ENCODE measurements at regions not wholly inside any gene's neighbourhood (a gene's known extent, or its start where the extent isn't known, plus 50 kb on each side); places are given as distances from the start of the nearest gene placed in this dataset.
"Not testable (repeated sequence)": the region's sequence is repeated elsewhere in the genome, so short reads cannot be mapped to it uniquely, and the experiment has no call there.

DNA sequence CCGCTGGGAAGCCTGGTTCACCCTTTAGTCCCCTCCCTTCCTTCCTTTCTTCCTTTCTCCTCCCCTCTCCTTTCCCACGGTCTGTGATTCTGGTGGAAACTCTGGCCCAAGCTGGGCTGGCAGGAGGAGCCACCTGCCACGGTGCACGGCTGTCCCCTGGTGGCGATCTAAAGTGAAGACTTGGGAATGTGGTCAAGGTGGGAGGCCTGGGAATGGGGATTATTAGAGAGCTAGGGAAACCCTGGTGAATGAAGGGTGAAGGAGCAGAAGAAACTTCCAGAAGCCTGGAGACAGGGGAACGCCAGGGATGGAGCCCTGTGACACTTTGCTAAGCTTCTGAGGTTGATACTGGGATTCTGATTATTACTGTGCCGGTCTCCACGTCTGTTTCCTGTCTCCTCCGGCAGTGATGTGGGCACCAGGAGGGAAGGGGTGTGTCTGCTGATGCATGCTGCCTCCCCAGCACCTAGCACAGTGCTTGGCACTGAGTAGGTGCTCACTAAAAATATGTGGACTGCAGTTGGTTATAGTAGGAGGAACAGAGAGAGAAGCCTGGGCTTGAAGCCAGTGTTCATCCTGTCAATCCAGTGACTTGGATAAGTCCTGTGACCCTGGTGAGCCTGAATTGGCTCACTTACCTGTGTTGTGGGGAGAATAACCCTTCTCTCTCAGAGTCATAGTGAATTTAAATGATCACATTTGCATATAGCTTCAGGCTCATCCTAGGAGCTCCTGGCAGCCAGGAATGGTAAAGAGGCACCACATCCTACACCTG lies 71.2 kb upstream of the NBPF3 start:
- H3K27ac ChIP-seq = no peak overlapping the region
- intact Hi-C loops (cut with DNase I) = loop anchor here (1.0 to 2.0 kb wide), 4 partner anchors 113 to 136 kb away; no protein-coding TSS in a partner anchor
- H3K27me3 ChIP-seq (ENCODE audit: insufficient read depth in 3 of 3, low read length in 2 of 3) = no peaks in the 10 kb centered on the region
- TF ChIP-seq, protein P1, sequence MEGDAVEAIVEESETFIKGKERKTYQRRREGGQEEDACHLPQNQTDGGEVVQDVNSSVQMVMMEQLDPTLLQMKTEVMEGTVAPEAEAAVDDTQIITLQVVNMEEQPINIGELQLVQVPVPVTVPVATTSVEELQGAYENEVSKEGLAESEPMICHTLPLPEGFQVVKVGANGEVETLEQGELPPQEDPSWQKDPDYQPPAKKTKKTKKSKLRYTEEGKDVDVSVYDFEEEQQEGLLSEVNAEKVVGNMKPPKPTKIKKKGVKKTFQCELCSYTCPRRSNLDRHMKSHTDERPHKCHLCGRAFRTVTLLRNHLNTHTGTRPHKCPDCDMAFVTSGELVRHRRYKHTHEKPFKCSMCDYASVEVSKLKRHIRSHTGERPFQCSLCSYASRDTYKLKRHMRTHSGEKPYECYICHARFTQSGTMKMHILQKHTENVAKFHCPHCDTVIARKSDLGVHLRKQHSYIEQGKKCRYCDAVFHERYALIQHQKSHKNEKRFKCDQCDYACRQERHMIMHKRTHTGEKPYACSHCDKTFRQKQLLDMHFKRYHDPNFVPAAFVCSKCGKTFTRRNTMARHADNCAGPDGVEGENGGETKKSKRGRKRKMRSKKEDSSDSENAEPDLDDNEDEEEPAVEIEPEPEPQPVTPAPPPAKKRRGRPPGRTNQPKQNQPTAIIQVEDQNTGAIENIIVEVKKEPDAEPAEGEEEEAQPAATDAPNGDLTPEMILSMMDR (IDR thresholded peaks at IDR 0.05) = peak; percentile 97
- DNase-seq (peak; percentile 81 to 87), ATAC-seq (peak; percentile 87 to 98 (median 92))
- H3K4me1 ChIP-seq = no peaks in the 10 kb centered on the region
- H3K4me3 ChIP-seq = no peak overlapping the region
- WGBS, 3 donors = 22 to 25% (median 24%) methylated on average over 9 of the region's 9 CpGs
- H3K36me3 ChIP-seq (ENCODE audit: insufficient read depth in 1 of 2, low read depth in 1 of 2) = no peaks in the 10 kb centered on the region
- H3K9me3 ChIP-seq = no peaks in the 10 kb centered on the region

DNA sequence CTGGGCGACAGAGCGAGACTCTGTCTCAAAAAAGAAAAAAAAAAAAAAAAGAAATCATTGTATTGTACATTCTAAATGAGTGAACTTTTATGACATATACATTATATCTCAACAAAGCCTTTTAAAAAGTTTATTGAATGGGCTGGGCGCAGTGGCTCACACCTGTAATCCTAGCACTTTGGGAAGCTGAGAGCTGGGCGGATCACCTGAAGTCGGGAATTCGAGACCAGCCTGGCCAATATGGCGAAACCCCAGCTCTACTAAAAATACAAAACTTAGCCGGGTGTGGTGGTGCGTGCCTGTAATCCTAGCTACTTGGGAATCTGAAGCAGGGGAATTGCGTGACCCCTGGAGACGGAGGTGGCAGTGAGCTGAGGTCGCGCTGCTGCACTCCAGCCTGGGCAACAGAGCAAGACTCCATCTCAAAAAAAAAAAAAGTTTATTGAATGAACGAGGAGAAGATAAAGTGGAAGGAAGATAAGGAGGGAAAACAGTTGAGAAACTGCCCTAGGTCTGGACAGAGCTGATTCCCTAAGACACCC lies 71.9 kb upstream of the NBPF3 start:
- not testable (repeated sequence) for ATAC-seq; DNase-seq; H3K27ac ChIP-seq; H3K36me3 ChIP-seq (ENCODE audit: insufficient read depth in 1 of 2, low read depth in 1 of 2); H3K9me3 ChIP-seq; H3K4me3 ChIP-seq; H3K4me1 ChIP-seq; H3K27me3 ChIP-seq (ENCODE audit: insufficient read depth in 3 of 3, low read length in 2 of 3)
- intact Hi-C loops (cut with DNase I) = loop anchor here (1.0 to 2.0 kb wide), 4 partner anchors 113 to 136 kb away; no protein-coding TSS in a partner anchor
- 39 to 48% (median 45%) methylated on average over 12 to 14 of the region's 14 CpGs for WGBS, 3 donors

DNA sequence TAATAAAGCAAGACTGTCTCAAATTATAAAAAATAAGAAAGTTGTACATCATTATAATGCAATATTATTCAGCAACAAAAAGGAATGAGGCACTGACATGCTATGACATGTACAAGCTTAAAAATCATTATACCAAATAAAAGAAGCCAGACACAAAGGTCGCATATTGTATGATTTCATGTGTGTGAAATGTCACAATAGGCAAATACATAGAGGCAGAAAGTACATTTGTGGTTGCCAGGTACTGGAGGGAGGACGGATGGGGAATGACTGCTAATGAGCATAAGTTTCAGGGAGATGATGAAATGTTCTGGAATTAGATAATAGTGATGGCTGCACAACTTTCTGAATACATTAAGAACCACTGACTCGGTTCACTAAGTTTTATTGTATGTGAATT lies 73.6 kb upstream of the NBPF3 start:
- Histone ChIP-seq H3K9me3 (no peaks in the 10 kb centered on the region), H3K27ac (no peak overlapping the region), H3K36me3 (ENCODE audit: insufficient read depth in 1 of 2, low read depth in 1 of 2) (no peaks in the 10 kb centered on the region), H3K4me1 (no peaks in the 10 kb centered on the region), H3K27me3 (ENCODE audit: insufficient read depth in 3 of 3, low read length in 2 of 3) (no peaks in the 10 kb centered on the region), H3K4me3 (no peak overlapping the region)
- DNase-seq (no peak), ATAC-seq (no peak)
- 72 to 74% (median 72%) methylated on average over 3 of the region's 3 CpGs for WGBS, 3 donors
- TF ChIP-seq, protein P1 (IDR thresholded peaks at IDR 0.05) = no peak
- intact Hi-C loops (cut with DNase I) = no loop called here

DNA sequence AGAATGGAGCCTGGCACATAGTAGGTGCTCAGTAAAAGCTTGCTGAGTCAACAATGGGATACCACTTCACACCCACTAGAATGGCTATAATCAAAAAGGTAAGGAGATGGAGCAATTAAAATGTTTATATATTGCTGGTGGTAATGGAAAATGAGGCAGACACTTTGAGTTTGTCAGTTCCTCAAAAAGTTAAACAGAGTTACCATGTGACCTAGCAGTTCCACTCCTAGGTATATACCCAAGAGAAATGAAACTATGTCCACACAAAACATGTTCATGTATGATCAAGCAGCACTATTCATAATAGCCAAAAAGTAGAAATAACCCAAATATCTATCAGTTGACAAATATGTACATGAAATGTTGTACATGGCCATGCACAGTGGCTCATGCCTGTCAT lies 74.8 kb upstream of the ECE1 start:
- TF ChIP-seq, protein P1 (IDR thresholded peaks at IDR 0.05) = no peak
- Histone ChIP-seq H3K36me3 (ENCODE audit: insufficient read depth in 1 of 2, low read depth in 1 of 2) (no peaks in the 10 kb centered on the region), H3K27me3 (ENCODE audit: insufficient read depth in 3 of 3, low read length in 2 of 3) (no peaks in the 10 kb centered on the region), H3K4me1 (no peaks in the 10 kb centered on the region), H3K4me3 (no peak overlapping the region), H3K27ac (no peak overlapping the region), H3K9me3 (no peaks in the 10 kb centered on the region)
- no peak for DNase-seq
- intact Hi-C loops (cut with DNase I) = no loop called here
- ATAC-seq = no peak

DNA sequence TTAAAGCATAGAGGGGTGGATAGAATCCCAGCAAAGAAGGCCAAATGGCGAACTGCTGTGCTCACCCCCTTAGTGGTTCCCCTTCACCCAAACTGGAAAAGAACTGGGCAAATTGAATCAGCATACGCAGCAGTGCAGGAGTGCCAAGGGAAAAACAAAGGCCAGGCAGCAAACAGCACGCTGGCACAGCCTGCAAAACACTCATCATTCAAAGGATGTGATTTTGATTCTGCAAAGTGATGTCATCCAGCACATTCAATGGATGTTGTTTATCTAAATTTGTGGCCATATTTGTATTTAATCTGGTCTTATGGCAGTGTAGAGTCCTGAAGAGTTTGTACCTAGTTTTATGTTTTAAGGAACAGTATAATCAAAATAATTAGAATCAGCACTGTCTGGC lies 71.8 kb upstream of the ECE1 start:
- intact Hi-C loops (cut with DNase I) = loop anchor here in 1 of 2 donors (5.0 kb wide), 1 partner anchor 1270 kb away; no protein-coding TSS in a partner anchor
- TF ChIP-seq, protein P1 (IDR thresholded peaks at IDR 0.05) = no peak
- no peak overlapping the region for H3K4me3 ChIP-seq
- 67 to 77% (median 76%) methylated on average over 3 of the region's 3 CpGs for WGBS, 3 donors
- no peaks in the 10 kb centered on the region for H3K9me3 ChIP-seq
- DNase-seq = no peak
- H3K4me1 ChIP-seq = no peaks in the 10 kb centered on the region
- H3K27ac ChIP-seq = no peak overlapping the region
- H3K27me3 ChIP-seq (ENCODE audit: insufficient read depth in 3 of 3, low read length in 2 of 3) = no peaks in the 10 kb centered on the region
- H3K36me3 ChIP-seq (ENCODE audit: insufficient read depth in 1 of 2, low read depth in 1 of 2) = no peaks in the 10 kb centered on the region
- no peak for ATAC-seq

Measured in psoas muscle (tissue), 7 donors.